BJ (cell line): ENCODE measurements at regions not wholly inside any gene's neighbourhood (a gene's known extent, or its start where the extent isn't known, plus 50 kb on each side); places are given as distances from the start of the nearest gene placed in this dataset. TPM values are rescaled to one million over a fixed set of nuclear protein-coding genes. Genes with fewer than 3 reads are reported as not detected.

ENCODE experiments used
- small RNA-seq: library from RNA; depleted of rRNA; stranded (forward); fragments of <200 nt; gene quantifications from one replicate; pipeline ENCODE3, GENCODE V24; 2012; ENCODE audit warnings: low replicate concordance, low read depth; ENCODE audit not compliant: insufficient read length

Small RNA genes in the stretch of these regions (small RNA-seq; reads per million reads assigned to genes)
- gene RF00002, result 0.63 reads per million
- gene RF00026, result not detected
